Panc1 (cell line): ENCODE measurements at regions not wholly inside any gene's neighbourhood (a gene's known extent, or its start where the extent isn't known, plus 50 kb on each side); places are given as distances from the start of the nearest gene placed in this dataset.
"Not testable (repeated sequence)": the region's sequence is repeated elsewhere in the genome, so short reads cannot be mapped to it uniquely, and the experiment has no call there.

Experiments
- CTCF ChIP-seq: fragments of 450-650 bp; IDR thresholded peaks from 2 replicates; pipeline ENCODE4 v1.5.1; 2017; ENCODE audit warnings: mild to moderate bottlenecking
- POLR2AphosphoS5 ChIP-seq: IDR thresholded peaks from 2 replicates; pipeline ENCODE4 v1.6.1; 2012; ENCODE audit warnings: mild to moderate bottlenecking, low read depth, low read length, moderate library complexity
- REST ChIP-seq, 2 experiments: IDR thresholded peaks; 2 replicates each; pipeline ENCODE4 v1.6.1; 2011 to 2012; ENCODE audit warnings: low read depth in 2 of 2, control low read depth in 1 of 2, low read length in 1 of 2, mild to moderate bottlenecking in 1 of 2, moderate library complexity in 1 of 2; ENCODE audit not compliant: insufficient read depth in 1 of 2
- SIN3A ChIP-seq: IDR thresholded peaks from 2 replicates; pipeline ENCODE4 v1.6.1; 2012; ENCODE audit warnings: low read depth, mild to moderate bottlenecking, low read length, moderate library complexity, borderline replicate concordance; ENCODE audit not compliant: insufficient read depth
- TCF7L2 ChIP-seq: IDR thresholded peaks from 2 replicates; pipeline ENCODE4 v1.6.1; 2011; ENCODE audit warnings: mild to moderate bottlenecking, low read depth, low read length, inconsistent platforms

DNA sequence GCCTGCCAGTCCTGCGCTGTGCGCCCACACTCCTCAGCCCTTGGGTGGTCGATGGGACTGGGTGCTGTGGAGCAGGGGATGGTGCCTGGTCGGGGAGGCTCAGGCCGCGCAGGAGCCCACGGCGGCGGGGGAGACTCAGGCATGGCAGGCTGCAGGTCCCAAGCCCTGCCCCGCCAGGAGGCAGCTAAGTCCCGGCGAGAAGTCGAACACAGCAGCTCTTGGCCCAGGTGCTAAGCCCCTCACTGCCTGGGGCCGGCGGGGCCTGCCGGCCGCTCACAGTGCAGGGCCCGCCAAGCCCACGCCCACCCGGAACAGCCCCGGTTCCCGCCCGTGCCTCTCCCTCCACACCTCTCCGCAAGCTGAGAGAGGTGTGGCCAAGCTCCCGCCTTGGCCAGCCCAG is 66.6 kb upstream of the FARP1 start:
- not testable (repeated sequence) for TF ChIP-seq POLR2AphosphoS5; CTCF; REST (IDR thresholded peaks at IDR 0.05; ENCODE audit: insufficient read depth in 1 of 2, low read depth in 2 of 2, low read length in 1 of 2); TCF7L2; SIN3A
